NCI-H2196 treated with DMSO at 0.1 percent for 48 hours (cell line): ENCODE measurements at regions not wholly inside any gene's neighbourhood (a gene's known extent, or its start where the extent isn't known, plus 50 kb on each side); places are given as distances from the start of the nearest gene placed in this dataset.
"Not testable (repeated sequence)": the region's sequence is repeated elsewhere in the genome, so short reads cannot be mapped to it uniquely, and the experiment has no call there.

ENCODE experiments used
- DNase-seq: peaks from one replicate; lab custom pipeline; 2025; ENCODE audit not compliant: unreplicated experiment; lab: John Stamatoyannopoulos, UW

DNA sequence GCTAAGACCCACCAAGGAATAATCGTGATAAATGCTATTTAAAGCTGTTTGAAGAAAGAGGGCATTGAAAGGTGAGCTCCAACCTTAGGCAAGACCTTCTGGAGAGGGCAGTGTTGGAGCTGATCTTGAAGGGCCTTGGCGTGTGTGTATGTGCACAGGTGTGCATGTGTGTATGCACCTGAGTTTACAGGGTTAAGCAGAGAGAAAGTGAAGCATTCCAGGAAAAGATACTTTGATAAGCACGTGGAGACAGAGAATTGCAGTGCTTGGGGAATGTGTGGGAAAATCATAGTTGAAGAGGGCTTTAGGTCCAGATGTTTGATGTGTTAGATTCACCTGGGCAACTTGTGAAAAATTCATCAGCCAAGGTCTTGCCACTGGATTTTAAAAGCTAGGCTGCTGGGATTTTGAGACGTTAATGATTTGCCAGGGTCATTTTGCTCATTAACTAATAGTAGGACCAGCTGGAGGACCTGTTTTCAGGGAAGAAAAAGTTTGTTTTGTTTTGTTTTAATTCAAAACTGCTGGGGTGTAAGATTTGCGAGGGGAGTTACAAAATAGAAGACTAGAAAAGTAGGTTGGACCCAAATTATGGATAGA, 78.3 kb upstream of the ANKRD55 start:
- no peak for DNase-seq

DNA sequence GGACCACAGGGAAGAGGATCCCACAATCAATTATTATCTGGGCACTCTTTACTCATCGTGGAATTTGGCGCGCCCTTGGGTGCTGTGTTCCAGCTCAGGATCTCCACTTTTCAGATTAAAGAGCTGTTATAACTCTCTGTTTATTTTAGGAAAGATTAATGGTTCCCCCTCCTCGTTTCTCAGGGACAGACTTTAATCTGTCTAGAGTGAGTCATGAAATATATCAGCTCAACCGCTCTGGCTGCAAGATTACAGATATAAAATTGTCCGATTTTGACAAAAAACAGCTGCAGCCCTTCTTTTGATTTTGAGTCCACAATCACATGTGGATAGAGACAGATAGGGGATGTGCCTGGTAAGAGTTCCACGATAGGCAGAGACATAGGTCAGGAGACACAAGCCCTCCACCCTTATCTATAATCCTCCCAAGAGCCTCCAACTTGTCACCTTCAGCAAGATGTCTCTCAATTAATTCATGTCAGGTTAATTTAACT, 77.6 kb upstream of the ANKRD55 start:
- DNase-seq, result no peak

DNA sequence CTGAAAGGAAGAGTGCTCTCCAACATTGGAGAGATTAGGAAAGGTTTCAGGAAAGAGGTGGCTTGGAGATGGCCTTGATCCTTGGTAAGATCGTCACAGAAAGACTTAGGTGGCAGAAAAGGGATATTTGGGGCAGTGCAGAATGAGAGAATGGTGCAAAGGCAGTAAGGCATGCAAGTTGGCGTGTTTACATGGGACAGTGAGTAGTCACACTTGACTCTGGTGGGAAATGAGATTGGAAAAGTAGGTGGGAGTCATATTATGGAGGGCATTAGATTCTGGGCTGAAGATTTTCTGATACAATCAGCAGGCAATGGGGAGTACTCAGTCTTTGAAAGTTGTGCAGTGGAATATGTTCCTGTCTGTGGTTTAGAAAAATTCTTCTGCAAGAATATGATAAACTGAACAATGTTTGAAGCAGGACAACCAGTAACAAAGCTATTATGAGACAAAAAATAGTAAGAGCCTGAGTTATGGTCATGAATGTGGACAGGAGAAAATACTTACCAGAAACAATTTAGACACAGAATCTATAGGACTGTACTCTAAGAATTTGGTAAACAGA, 76.2 kb upstream of the ANKRD55 start:
- no peak for DNase-seq

DNA sequence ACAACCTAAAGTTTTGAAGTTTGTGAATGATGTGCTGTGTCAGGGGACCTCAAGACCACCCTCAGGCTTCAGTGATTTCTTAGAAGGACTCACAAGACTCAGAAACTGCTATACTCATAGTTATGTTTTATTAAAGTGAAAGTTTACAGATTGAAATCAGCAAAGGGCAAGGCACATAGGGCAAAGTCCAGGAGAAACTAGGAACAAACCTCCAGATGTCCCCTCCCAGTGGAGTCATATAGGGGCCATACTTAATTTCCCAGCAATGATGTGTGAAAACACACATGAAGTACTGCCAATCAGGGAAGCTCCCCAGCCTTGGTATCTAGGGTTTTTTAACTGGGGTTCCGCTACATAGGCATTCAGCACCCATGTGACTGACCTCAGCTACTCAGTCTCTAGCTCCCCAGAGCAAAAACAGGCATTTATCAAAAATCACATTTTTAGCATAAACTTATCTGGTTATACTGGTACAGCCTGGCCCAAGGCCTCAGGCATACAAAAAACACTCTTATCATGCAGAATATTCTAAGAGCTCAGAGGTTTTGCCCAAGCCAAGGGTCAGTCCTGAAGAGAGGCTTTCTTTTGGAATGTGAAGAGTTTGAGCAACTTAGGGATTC, 74.7 kb upstream of the ANKRD55 start:
- no peak for DNase-seq

DNA sequence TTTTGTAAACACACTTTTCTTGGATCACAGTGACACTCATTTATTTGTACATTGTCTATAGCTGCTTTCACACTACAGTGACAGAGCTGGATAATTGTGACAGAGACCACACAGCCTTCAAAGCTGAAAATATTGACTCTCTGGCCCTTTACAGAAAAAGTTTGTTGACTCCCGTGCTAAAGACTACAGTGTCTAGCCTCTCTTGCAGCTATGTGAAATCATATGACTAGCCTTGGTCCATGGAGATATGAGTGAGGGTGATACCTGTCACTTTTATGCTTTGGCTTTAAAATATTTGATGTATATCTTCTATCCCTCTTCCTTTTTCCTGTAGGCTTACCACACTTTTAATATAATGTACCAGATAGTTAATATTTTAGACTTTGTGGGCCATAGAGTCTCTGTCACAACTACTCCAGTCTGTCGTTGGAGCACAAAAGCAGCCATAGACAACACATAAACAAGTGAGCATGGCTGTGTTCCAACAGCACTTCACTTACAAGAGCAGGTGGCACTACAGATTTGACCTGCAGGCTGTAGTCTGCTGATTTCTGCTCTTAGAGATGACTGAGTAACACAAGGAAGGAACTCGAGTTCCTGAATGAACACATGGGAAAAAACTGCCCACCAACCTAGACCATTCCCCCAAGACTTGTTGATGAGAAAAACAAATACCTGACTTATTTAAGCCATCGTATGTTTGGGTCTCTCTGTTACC, 73.5 kb upstream of the ANKRD55 start:
- DNase-seq, result no peak

DNA sequence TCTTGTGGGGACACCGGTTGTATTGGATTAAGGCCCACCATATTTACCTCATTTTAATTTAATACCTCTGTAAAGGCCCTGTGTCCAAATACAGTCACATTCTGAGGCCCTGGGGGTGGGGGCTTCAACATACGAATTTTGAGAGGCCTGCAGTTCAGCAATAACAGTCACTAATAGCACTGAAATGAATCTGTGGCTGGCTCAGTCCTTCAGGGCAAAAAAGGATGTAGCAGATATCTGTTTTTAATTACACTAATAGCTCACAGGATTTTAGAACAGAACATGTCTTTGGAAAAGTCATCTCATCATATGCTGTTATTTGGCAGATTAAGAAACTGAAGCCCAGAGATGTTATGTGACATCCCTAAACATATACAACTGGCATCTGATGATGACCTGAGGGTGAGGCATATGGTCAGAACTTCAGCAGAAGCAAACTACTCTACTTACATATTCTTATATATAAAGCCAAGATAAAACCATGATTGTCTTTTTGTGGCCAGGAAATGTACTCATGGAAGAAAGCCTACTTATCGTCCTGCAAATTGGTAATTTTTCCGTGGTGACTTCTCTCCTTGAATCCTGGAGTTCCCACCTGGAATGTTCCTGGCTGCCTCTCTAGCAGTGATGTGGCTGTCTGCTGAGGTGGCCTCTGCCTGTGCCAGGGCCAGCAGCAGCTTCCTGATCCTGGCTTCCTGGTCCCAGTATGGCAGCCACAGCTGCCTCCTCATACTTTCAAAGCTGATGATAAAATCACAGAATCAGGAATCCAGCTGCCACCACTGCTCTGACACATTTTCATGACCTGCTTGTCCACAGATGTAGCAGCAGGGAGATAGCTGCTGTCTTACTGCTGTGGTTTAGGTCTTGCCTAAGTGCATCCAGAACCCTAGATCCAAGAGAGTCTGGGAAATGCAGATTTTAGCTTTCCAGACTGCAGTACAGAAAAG, 72.1 kb upstream of the ANKRD55 start:
- DNase-seq, result no peak

DNA sequence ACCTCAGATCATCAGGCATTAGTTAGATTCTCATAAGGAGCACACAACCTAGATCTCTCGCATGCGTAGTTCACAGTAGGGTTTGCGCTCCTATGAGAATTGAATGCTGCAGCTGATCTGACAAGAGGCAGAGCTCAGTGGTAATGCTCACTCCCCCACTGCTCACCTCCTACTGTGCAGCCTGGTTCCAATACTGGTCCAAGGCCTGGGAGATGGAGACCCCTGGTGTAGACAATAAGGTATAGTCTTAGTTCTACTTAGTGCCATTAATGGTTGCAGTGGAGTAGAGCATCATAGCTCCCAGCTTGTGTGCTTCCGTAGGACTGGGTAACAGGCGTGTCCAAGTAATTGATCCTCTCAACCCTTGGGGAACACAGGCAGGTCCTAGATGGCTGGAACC, 70.4 kb upstream of the ANKRD55 start:
- no peak for DNase-seq

DNA sequence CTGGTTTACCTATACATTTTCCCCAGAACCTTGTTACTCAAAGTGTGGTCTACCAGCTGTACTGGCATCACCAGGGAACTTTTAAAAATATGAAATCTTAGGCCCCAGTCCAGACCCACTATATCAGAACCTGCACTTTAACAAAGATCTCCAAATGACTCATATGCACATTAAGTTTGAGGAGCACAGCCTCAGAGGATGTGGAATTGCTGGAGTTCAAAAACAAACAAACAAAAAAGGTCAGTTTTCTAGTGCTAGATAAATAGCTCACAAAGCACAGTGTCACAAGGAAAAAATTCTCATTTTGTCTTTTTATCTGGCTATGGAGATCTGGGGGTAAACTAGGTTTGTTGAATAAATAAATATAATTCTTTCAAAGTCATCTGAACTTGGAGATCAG, 68.9 kb upstream of the ANKRD55 start:
- DNase-seq, result no peak

DNA sequence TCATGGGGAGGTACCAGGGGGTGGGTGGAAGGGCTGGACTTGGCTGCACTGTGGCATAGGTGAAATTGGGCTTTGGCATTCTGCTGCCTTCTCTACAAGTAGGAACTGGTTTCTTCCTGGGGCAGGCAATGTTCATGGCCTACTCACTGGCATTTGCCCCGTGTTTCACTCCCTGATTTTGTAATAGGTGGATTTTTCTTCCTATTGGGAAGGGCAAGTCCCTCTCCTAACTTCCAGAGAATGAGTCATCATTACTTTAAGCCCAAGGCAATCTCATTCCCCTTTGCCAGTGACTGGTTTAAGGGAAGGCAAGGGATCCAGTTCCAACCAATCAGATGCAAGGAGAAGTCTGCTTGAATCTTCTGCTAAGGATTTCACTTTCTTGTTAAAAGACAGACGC, 67.9 kb upstream of the ANKRD55 start:
- no peak for DNase-seq

DNA sequence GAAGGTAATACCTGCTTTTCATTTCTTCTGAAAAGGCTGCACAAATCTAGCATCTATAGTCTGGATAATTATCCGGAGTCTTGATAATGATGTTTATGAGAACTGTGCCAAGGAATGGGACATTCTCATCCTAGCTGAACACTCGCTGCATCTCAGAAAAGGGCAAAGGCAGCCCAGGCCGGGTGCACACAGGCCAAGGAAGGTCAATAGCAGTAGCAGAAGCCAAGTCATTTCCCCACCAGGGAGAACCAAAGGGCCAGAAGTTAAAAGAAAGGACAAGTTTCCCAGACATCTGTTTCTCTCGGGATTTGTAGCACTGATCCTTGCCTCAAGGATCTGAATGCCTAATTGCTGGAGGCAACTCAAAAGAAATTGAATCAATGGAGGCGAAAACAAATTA, 66.1 kb upstream of the ANKRD55 start:
- no peak for DNase-seq

DNA sequence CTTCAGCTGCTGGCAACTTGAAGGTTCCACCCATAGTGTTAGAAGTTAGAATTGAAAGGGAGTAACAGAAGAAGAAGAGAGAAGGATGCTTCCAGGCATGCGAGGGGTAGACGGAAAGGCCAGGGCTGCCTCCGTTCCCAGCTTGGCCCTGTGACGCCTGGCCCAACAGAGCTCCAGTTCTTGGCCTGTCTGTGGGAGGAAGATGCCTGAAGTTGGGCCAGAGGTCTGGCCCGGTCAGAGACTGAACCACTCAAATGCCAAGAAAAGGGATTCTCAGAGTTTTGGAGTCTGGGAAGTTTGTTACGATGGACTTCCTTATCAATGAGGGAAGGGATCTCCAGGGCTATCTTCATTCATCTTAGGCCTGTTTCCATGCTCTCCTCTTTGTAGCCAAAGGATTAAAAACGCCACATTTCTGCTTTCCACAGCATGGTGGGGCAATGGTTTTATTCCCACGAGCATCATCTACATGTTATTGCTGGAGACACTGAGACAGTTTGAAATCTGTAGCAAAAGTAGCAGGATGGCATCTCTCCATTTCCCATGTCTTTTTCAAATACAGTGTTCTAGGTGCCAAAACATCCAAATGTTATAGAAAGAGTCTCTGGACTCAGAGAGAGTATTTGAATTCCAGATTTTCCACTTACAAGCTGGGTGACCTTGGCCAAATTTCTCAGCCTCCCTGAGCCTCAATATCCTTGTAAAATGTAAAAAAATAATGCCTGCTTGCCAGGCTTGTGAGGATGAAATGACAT, 65.4 kb upstream of the ANKRD55 start:
- no peak for DNase-seq

DNA sequence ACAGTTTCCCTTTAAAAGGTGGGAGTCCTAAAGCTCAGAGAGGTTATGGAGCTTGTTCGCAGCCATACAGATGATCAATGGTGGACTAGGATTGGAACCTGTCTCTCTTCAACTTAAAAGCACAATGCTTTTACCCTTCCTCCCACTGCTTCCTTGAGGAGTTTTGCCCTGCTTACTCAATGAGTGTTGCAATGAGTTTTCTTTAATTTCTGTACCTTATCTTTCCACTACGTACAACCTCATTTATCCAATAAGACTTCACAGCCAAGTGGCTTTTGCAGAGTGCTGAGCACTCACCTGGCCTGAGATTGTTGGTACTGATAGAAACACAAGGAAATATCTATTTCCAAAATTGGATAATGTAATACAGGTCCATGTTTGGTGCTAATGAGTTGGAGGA, 64.7 kb upstream of the ANKRD55 start:
- no peak for DNase-seq

DNA sequence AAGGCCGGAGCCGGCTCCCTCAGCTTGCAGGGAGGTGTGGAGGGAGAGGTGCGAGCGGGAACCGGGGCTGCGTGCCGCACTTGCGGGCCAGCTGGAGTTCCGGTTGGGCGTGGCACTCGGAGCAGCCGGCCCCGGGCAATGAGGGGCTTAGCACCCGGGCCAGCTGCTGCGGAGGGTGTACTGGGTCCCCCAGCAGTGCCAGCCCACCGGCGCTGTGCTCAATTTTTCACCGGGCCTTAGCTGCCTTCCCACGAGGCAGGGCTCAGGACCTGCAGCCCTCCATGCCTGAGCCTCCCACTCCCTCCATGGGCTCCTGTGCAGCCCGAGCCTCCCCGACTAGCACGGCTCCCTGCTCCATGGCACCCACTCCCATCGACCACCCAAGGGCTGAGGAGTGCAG, 62.2 kb upstream of the ANKRD55 start:
- DNase-seq, result not testable (repeated sequence)

DNA sequence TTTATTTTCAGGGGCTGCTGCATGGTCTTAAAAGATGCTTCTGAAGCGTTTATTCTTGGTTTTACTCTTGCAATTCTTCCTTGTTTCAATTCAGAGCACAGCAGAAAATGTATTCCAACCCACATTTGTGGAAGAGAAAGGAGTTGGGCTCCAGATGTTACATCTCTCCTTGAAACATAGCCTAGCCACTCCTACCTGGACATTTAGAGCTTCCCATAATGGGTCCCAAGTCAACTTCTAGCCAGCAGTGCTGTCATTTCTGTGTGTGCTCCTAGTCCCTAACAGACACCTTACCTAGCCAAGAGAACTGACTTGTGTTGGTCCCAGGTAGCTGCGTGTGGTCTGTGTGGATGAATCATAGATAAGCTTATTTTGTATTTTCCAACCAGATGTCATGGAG, 61.2 kb upstream of the ANKRD55 start:
- DNase-seq, result no peak

DNA sequence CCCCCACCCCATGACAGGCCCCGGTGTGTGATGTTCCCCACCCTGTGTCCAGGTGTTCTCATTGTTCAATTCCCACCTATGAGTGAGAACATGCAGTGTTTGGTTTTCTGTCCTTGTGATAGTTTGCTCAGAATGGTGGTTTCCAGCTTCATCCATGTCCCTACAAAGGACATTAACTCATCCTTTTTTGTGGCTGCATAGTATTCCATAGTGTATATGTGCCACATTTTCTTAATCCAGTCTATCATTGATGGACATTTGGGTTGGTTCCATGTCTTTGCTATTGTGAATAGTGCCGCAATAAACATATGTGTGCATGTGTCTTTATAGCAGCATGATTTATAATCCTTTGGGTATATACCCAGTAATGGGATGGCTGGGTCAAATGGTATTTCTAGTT, 59.7 kb upstream of the ANKRD55 start:
- DNase-seq, result not testable (repeated sequence)

DNA sequence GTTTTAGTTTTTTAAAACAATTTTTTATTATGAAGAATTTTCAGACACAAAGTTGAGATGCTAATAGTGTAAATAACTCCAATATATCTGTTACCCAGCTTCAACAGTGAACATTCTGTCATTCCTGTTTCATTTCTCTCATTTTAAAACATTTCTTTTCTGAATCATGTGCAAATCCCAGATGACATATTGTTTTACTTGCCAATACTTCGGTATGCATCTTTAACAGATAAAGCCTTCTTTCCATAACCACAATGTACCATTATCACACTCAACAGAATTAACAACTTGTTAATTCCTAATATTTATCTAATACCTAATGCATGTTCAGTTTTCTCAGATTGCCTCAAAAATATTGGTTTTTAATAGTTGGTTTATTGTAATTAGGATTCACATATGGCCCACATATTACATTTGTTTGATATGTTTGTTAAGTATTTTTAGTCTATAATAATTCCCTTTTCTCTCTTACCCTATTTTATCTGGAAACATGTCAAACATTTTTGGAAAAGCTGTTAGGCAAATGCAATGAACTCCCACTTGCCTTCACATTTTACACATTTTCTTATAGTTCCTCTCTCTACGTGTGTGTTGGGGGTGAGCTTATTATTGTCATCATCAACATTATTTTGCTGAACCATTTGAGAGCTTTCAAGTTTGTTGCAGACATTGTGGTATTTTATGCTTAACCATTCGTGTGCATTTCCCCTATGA, 58.7 kb upstream of the ANKRD55 start:
- no peak for DNase-seq

DNA sequence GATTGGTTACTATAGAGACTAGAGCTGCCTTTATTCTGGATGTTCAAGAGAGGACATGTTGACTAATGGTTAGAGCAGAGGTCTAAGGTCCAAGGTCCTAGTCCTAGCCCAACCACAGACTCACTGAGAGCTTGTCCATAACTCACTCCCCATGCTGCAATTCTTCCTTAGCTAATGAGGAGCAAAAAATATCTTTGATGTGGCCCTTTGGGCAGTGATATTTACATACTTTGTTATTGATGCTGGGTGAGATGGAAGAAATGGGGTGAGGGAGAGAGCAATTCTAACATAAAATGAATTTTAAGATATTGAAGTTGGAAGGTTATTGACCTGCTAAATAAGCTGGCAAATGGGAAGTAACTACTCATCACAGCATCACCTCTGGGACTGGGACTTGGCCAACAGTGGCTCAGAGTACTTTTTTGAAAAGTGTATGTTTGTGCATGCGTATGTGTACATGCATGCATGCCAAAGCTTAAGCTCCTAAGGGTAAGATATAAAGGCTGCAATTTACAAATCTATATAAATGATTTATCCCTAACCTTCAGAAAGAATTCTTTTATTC, 58.0 kb upstream of the ANKRD55 start:
- DNase-seq, result no peak

DNA sequence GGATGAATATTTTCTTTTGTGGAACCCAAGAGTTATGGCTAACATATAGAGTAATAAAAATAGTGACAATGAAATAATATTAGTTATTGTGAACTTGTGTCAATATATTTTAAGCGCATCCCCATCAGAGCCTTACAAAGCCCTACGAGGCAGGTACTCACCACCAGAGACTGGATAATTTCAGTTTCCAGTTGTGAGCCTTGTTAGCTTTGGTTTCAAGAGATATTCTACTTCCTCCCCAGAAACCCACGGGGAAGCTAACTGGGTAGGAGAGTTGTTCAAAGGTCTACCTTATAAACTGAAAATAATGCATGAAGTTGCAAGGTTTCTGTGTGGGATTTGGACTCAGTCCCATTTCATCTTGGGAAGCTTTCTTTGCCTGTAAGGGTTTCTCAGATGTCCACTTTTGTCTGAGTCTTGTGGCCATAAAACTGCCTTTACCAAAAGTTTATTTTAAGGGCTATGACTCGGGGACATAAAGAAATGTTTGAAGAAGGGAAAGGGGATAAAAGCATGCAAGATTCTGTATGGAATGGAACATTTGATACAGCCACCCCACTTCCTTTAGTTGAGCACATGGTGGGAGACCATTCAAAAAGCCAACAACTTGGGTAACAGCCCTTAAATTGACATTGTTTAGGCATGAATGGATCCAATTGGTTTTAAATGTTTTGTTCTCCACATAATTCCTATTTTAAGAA, 57.4 kb upstream of the ANKRD55 start:
- no peak for DNase-seq

DNA sequence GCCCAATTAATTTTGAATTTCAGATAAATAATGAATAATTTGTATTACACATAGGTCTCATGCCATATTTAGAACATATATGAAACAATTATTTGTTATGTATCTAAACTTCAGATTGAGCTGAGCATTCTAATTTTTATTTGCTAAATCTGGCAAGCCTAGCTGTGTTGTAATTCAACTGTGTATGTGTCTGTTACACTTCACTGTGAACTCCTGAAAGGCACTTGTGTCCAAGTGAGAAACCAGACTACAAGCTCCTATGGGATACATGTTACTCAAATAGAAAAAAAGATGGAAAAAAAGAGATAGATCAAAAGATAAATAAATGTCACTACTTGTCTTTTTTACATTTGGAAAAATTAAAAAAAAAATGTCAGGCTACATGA, 56.5 kb upstream of the ANKRD55 start:
- no peak for DNase-seq
